Upper lobe of left lung (tissue), 4 donors: ENCODE measurements at regions not wholly inside any gene's neighbourhood (a gene's known extent, or its start where the extent isn't known, plus 50 kb on each side); places are given as distances from the start of the nearest gene placed in this dataset.

Experiments
- CTCF ChIP-seq, 6 experiments: fragments of 450-650 bp in 4 of 6; fragments of 200-600 bp in 2 of 6; sonication (generic) in 2 of 6; IDR thresholded peaks; one replicate each; pipeline ENCODE4 v1.5.1; 2016 to 2019; ENCODE audit warnings: antibody characterized with exemption in 6 of 6
- POLR2A ChIP-seq, 4 donors: fragments of 450-650 bp; IDR thresholded peaks; one replicate each; pipeline ENCODE4 v1.5.1; 2016 to 2017; ENCODE audit warnings: antibody characterized with exemption in 4 of 4, mild to moderate bottlenecking in 2 of 4

DNA sequence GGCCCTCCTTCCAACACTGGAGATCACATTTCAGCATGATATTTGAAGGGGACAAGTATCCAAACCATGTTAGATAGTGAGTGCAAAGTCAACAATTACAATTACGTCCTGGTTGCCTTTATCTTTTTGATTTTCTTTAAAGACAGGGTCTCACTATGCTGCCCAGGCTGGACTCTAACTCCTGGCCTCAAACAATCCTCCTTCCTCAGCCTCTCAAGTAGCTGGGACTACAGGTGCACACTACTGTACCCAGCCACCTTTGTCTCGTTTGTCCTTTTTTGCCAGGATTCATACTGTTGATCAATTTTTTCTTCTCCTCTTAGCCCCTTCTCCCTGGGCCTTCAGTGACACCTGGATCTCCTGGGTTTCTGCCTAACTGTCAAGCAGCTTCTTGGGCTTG, 240.5 kb upstream of the FANCL start:
- TF ChIP-seq CTCF (IDR thresholded peaks at IDR 0.05): no peak
- TF ChIP-seq POLR2A (IDR thresholded peaks at IDR 0.05): no peak
